HG03097 (cell line): ENCODE measurements at regions not wholly inside any gene's neighbourhood (a gene's known extent, or its start where the extent isn't known, plus 50 kb on each side); places are given as distances from the start of the nearest gene placed in this dataset.

Experiments used
- ATAC-seq: cut with Tn5 transposase; IDR thresholded peaks from one replicate; pipeline ENCODE4 v1.9.1; 2021; ENCODE audit not compliant: unreplicated experiment, low FRiP score

DNA sequence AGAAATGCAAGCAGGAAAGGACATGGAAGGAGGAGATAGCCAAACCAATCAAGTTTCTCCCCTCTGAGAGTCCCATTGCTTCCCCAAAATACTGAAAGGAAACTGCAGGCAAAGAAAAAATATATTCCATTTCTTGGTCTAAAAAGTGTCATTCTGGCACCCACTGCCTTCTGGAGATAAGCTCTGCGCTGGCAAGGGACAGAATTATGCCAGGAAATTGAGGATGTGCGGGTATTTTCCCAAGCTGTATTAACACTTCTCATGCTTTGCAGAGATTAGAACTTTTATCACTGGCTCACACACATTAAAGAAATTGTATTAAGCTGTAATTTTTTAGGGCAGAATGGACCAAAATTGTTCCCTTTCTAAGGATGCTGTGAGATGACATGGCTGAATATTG lies 381.2 kb upstream of the DUSP10 start:
- no peak for ATAC-seq

DNA sequence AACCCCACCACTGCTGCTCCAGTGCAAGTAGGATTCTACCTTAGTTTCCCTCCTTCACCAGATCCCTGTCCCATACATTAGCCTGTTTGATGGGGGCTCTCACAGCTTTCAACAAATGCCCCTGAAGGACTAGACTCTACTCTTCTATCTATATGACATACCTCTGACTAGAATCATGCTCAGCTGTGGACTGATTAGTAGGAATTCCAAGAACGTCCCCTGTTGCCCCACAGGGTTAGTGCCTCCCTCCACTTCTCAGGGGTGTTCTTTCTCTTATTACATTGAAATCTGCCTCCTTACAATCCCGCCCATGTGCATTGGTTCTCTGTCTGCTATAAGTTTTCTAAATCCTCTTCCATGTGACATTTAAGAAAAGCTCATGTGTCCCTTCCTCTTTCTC lies 375.9 kb upstream of the DUSP10 start:
- ATAC-seq, result no peak

DNA sequence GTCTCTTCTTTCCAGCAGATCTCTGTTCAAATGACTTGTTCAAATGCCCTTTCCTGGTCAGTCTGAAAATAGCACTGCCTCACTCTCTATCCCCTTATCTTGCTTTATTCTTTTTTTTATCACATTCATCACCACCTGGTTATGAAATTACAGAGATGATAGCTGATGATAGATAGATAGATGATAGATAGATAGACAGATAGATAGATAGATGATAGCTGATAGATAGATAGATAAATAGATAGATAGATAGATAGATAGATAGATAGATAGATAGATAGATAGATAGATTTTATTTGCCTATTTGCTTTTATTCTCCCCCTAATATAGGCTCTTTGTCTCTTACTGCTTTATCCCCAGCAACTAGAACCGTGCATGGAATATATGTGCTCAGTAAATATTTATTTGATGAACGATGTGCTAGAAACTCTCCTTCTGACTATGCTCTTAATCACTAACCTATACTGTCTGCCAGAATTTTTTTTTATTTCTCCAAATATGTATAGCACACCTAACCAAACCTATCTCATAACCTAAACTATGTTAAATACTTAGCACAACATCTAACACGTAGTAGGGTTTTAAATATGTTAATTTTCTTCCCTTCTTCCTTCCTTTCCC lies 372.8 kb upstream of the DUSP10 start:
- no peak for ATAC-seq

DNA sequence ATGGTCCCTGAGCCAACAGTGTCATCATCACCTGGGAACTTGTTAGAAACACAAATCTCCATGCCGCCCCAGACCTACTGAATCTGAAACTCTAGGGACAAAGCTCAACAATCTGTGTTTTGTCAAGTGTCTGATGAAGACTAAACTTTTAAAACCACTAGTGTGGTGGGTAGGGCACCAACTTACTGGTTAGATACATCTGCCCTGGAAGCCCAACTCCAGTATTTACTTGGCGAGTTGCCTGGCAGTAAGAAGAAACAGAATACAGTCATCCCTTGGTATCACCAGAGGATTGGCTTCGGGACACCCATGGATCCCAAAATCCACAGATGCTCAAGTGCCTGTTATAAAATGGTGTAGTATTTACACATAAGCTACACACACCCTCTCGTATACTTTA lies 367.9 kb upstream of the DUSP10 start:
- no peak for ATAC-seq

DNA sequence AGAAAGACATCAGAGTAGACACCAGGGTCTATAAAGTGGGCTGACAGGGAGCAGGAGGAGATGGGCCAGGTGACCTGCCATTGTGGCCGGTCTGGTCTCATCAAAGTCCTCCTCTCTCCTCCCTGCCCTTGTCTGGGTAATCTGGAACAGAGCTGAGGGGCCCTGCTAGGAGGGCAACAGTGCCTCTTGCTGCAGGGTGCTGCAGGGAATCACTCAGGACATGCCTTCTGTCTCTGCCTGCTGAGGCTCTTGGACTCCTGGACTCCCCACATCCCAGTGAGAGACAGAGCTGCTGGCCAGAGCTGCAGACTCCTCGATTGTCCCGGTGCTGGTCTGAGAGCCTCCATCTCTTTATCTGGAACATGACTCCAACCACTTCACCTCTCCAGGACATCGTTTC lies 366.1 kb upstream of the DUSP10 start:
- no peak for ATAC-seq

DNA sequence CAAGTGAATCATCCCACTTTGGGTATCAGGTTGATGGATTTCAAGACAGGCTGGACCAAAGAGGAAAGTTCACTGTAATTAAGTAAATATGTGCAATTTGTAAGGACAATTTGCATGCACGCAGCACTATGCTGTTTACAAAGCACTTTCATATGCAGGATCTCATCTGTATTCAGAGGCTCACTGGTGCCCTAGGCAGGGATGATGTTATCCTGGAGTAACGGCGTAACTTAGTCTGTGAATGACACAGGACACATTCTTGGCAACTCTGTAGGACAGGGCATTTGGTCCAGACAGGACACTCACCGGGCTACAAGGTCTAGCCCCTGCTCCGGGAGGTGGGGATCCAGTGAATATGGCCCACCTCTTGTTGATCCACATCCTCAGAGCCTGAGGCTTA lies 365.4 kb upstream of the DUSP10 start:
- ATAC-seq, result no peak

DNA sequence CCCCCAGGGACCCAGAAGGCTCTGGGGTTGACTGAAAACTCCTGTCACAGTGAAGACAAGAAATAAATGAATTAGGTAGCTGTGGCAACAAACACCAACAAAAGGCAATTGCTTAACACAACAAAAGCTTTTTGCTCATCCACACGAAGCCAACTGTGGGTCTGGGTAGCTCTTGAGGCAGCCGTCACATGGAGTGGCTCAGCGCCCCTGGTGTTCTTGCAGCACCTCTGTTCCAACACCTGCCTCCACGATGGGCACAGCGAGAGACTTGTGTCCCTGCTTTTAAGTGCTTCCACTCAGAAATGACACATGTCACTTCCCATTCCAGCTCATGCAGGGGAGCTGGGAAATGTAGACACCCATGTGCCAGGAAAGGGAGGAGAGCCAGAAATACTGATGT lies 364.5 kb upstream of the DUSP10 start:
- no peak for ATAC-seq

DNA sequence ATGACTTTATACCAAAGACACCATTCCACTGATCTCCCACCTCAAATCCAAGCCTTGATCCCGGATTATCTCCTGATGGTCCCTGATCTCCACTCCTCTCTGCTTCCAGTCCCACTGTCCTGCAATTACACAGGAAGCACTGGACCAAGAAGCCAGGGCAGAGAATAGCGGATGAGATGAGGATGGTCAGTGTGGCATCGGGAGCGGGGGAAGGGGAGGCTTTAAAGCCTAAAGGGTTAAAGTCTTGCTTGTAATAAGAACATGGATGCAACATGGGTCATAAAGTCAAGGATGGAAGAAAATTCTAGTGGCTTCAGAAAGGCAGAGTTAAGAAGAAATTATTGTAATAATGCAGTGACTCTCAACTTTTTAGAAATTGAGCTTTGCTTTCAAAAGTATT lies 364.0 kb upstream of the DUSP10 start:
- ATAC-seq, result no peak

DNA sequence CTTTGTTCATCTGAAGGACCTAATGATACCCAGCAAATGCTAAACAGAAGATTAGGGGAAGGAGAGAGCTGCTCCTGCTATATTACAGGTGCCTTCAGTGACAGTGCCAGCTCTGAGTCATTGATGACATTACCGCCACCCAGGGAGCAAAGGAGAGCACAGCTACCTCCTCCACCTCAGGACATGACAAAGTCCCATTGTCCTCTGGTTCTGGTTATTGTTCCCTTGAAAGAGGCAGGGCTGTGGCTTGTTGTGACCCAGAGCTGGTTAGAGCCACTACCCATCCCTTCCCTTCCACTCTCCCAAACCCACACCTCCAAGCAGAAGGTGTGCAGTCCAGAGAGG lies 363.5 kb upstream of the DUSP10 start:
- no peak for ATAC-seq

DNA sequence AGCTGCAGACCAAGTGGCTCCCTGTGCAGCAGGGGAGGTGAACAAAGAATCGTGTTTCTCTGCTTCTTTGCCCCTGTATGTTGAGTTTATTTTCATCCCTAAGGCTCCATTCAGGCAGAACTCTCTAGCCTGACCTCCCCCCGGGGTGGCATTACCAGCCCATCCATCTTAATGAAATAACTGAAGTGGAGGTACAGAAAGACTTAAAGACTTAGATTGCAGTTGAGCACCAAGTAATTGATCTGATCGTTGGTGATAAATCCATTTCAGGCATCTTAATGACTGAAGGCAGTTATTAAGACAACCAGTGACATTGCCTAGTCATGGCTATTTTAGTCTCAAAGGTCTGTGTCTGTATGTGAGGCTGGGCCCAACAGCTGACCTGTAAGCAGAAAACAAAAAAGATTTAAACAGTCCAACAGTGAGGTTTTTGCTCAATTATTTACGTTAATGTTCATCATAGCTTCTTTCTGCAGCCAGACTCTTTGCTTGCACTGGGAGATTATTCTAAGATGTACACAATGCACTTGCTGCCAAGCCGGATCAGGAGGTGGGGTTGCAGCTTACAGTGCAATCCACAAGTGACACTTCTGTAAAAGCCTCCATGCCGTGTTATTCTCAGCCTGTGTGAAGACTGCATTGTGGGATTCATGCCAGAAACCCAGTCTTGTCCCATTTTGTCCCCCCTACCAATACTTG lies 363.0 kb upstream of the DUSP10 start:
- ATAC-seq, result no peak

DNA sequence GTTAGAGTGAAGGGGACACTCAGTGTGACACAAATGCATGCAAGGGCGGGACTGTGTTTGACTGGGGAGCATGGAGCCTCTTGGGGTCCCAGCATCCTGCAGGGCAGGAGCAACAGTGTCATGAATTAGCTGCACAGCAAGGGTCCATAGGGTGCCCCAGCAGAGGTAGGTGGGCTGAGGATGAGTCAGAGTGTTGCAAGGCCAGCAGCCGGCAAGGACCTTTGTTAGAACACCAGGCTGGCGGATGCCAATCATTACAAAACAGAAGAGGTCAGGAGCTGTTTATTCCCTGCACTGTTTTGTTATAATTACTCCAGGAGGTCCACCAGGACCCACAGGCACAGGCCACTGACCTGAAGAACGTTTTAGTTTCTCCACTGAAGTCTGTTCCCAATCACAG lies 362.2 kb upstream of the DUSP10 start:
- ATAC-seq, result no peak

DNA sequence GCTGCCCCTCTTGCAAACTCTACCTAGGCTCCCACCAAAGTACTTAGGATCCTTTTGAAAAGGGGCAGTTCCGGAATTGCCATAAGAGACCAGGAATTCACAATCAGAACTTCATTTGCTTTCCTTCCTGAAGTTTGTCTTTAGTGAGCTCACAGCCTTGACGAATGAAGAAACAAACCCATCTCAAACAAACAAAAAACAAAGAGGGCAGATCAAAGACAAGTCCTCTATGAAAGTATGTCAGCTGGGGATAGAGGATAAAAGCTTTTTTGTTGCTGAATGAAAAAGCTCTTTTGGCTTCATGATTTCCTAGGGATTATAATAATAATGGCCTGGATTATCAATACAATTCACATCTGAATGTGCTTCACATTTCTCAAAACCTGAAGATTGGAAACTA lies 357.9 kb upstream of the DUSP10 start:
- no peak for ATAC-seq

DNA sequence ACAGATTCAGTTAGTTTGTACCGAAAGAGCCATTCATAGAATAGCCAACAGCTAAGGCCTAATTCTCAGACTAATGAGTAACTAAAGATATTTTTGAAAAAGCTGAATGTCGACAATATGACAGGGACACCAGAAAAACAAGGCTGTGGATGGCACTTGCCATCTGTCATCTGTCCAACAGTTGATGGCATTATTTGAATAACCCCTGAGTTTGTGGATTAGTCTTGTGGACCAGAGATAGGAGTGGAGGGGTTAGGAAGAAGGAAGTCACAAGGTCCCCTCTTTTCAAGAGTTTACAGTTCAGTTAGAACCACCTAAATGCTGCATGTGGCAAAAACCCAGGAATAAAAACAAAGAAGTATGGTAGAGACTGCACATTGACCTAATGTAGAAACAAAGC lies 356.5 kb upstream of the DUSP10 start:
- ATAC-seq, result no peak

DNA sequence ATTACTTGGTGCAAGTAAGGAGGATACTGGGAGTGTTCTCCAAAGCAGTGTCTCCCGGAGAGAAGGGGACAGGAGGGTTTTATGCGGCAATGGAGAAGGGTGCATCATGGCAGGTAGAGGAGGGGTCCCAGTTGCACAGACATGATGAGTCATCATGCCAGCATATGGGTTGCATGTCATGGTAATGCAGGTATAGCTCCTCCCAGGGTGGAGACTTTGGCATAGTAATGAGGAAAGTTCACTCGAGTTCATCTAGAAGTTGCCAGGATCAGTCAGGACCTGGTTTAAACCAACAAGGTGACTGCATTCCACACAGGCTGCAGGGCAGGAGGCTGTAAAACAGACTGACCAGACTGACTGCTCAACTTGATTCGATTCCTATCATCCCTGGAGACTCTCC lies 355.7 kb upstream of the DUSP10 start:
- no peak for ATAC-seq

DNA sequence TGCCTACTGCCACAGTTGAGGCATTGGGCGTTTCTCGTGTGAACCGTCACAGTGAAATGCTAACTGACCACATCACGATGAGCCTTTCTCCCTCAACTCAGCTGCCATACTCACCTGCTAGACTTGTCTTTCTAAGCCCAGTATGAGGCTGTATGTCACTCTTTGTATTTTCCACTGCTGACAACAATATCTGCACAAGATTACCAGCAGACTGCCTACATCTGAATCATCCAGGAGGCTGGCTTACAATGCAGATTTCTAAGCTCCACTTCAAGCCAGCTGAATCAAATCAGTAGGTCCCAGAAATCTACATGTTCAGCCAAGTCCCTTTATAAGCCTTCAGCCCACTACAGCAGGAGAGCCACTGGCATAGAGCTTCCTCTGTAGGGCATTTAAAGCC lies 355.0 kb upstream of the DUSP10 start:
- no peak for ATAC-seq

DNA sequence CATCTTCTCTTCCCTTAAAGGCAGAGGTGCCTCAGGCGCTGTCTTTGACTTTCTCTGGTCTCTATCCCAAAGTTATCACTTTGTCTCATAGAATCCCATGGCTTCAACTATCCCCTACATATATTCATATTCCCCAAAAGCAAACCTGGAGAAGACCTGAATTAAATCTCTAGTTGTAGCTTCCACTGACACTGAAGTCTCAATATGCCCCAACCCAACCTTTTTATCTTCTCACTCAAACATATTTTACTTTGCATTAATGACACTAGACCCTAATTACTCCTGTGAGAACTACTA lies 354.5 kb upstream of the DUSP10 start:
- ATAC-seq, result no peak

DNA sequence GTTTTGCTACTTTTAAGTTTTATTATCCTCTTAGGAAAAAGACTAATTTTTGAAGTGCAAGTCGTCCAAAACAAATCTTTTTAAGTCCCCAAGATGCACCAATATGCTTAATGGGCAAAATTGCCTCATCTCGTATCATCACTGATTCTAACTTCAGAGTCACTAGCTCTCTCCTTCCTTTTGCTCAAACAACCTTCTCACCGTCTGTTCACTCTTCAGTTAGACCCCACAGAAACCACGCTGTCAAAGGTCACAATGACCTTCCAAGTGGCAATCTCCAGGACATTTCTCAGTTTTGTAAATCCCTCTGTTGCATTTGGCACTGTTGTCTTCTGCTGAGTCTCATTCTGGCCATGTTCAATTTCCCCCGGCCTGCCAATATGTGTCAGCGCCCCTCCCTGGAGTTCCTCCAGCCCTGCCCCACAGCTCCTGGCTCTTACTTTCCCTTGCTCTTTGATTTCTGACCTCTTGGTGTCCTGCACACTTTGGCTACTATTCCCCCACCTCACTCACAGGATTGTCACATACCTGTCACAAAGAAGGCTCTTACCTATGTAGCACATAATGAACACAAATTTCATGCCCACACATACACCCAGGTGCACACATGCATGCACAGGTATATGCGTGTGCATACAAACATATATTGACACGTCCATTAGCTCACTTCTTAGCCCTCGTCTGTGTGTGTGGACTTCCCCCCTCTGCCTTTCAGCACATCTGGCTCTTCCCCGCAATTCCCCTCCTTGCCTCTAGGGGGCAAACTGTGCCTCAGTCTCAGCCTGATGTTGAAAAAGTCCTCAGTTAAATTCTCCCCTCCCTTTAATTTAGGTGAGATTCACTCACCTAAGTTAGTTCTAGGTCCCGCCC lies 354.0 kb upstream of the DUSP10 start:
- peak; percentile 63 for ATAC-seq

DNA sequence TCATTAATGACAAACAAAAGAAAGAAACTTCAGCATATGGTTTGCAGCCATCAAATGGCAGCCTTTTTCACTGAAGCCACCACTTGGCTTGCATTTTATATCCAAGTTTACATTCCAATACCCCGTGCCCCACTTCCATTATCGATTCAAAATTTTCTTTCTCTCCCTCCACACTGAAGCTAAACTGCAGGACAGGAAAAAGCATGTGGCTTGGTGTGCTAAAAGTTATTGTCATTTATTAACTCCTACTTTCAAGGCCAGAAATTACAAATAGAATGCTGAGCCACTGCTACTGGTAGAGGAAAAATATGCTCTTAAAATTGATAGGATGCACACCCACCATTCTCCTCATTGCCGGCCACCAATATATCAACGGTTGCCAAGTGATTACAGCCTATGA lies 351.6 kb upstream of the DUSP10 start:
- ATAC-seq, result no peak

DNA sequence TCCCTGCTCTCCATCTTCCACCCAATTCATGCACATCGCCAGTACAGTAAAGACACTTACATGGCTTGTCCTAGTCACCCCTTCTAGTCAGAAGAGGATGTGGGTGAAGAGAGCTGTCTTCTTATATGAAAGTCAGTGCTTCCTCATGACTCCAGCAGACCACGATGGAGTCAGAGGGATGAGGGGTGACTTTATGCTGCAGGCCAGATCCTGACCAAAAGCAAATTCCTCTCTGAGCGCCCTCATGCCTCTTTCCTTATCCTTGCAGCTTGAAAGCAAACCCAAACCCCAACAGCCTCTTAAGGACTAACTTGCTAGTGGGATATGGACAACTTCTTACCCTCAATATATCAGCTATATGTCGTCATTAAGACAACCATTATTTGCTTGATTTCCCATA lies 348.2 kb upstream of the DUSP10 start:
- no peak for ATAC-seq

DNA sequence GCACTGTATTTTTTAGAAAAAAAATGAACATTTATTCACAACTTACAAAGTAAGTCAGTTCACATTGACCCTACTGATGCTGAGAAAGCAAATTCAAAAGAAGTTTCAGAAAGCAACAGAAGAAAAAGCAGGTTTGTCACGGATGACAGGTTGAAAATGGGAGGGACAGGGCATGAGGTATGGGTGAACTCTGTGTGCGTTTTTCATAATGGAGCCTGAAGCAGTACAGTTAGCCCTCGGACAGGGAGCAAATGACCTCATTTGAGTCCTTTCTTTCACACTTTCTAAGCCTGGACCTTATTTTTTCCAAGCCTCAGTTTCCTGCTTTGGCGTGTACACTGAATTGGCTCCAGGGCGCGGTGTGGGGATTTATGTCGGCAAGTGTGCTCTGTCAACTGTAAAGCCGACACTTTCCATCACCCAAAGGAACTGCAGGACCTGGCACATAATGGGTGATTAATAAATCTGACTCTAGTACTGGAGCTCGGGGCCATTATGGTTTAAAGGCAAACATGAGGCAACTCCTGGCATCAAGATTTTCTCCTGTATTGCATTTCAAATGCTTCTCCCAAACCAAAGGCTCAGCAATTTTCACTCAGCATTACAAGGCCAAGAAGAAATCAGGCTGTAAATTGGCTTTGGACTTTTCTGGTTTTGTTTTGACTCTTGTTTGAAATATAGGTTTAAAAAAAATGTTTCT lies 345.5 kb upstream of the DUSP10 start:
- ATAC-seq, result no peak

DNA sequence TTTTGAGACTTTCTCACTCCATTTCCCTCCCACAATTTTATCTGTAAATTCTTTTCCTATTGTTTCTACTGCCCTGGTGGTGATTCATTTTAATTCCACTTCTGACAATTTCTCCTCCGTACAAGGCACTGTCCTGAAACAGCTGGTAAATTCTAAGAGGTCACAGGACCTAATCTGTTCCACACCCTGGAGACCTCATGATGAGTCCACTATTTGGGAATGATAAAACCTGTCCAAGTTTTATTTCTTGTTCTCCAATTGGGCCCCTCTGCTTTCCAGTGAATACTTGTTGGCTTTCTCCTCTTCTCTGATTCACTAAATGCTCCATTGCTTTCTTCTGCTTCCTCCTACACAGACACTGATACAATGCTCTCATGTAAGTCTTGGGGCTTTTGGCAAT lies 343.1 kb upstream of the DUSP10 start:
- ATAC-seq, result no peak

DNA sequence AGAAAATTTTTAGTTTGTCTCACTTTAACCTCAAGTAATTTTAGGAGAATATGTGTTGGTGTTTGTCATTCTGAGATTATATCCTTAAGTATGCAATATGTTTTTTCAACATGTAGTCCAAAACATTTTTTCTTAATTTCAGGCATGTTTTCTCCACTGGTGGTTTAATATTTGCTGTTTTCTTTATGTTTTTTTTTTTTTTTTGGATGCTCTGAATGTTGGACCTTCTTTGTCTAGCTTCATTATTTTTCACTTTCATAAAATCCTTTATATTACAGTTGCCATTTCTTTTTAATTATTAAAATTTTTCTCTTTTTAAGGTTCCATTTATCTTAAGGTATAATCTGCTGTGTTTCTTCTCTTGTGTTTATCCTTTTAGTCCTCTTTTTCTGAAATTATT lies 342.2 kb upstream of the DUSP10 start:
- no peak for ATAC-seq
